H9 (cell line): ENCODE measurements at regions not wholly inside any gene's neighbourhood (a gene's known extent, or its start where the extent isn't known, plus 50 kb on each side); places are given as distances from the start of the nearest gene placed in this dataset.
A peak's percentile ranks its signal among the peaks of the same experiment; 100 is the strongest.

Experiments
- DNase-seq: peaks from one replicate; pipeline ENCODE4 v3.0.0-alpha.2; 2017
- H2AFZ ChIP-seq: one replicate; pipeline ENCODE4 v1.6.1; 2013; ENCODE audit warnings: mild to moderate bottlenecking, low read length, control low read depth, moderate library complexity
- H2AK5ac ChIP-seq: 2 replicates; pipeline ENCODE4 v1.6.1; 2013; ENCODE audit warnings: low read length, control low read depth, mixed read lengths; ENCODE audit not compliant: insufficient read length
- H2BK120ac ChIP-seq: one replicate; pipeline ENCODE4 v1.6.1; 2013; ENCODE audit warnings: low read depth, mild to moderate bottlenecking, low read length, control low read depth, inconsistent platforms; ENCODE audit not compliant: poor library complexity, severe bottlenecking
- H2BK12ac ChIP-seq: 2 replicates; pipeline ENCODE4 v1.6.1; 2013; ENCODE audit warnings: low read length, control low read depth, mixed read lengths, low read depth; ENCODE audit not compliant: insufficient read length
- H2BK15ac ChIP-seq: 2 replicates; pipeline ENCODE4 v1.6.1; 2013; ENCODE audit warnings: low read depth, low read length, control low read depth
- H2BK20ac ChIP-seq: one replicate; pipeline ENCODE4 v1.6.1; 2013; ENCODE audit warnings: low read depth, mild to moderate bottlenecking, low read length, control low read depth, inconsistent platforms; ENCODE audit not compliant: poor library complexity, severe bottlenecking
- H2BK5ac ChIP-seq: 2 replicates; pipeline ENCODE4 v1.6.1; 2013; ENCODE audit warnings: low read length, control low read depth, mixed read lengths; ENCODE audit not compliant: insufficient read length
- H3K14ac ChIP-seq: 2 replicates; pipeline ENCODE4 v1.6.1; 2013; ENCODE audit warnings: low read length, control low read depth; ENCODE audit not compliant: insufficient read depth
- H3K18ac ChIP-seq: 2 replicates; pipeline ENCODE4 v1.6.1; 2013; ENCODE audit warnings: low read depth, mild to moderate bottlenecking, mixed read lengths, low read length, control low read depth; ENCODE audit not compliant: insufficient read length
- H3K23ac ChIP-seq: 2 replicates; pipeline ENCODE4 v1.6.1; 2013; ENCODE audit warnings: low read length, control low read depth, mixed read lengths, low read depth; ENCODE audit not compliant: insufficient read length
- H3K23me2 ChIP-seq: 2 replicates; pipeline ENCODE4 v1.6.1; 2013; ENCODE audit warnings: low read depth, mild to moderate bottlenecking, mixed read lengths, low read length, control low read depth; ENCODE audit not compliant: insufficient read length, poor library complexity, severe bottlenecking
- H3K27ac ChIP-seq: 2 replicates; pipeline ENCODE4 v1.5.1; 2013; ENCODE audit warnings: low read length, control low read depth, mixed read lengths, low read depth; ENCODE audit not compliant: insufficient read length
- H3K27me3 ChIP-seq: 2 replicates; pipeline ENCODE4 v1.6.1; 2013; ENCODE audit warnings: low read length, control low read depth, inconsistent platforms; ENCODE audit not compliant: insufficient read depth
- H3K4ac ChIP-seq: 2 replicates; pipeline ENCODE4 v1.6.1; 2013; ENCODE audit warnings: low read depth, mild to moderate bottlenecking, control low read depth, inconsistent platforms, low read length, moderate library complexity
- H3K4me1 ChIP-seq: 2 replicates; pipeline ENCODE4 v1.6.1; 2013; ENCODE audit warnings: low read length, control low read depth, inconsistent platforms; ENCODE audit not compliant: insufficient read depth
- H3K4me2 ChIP-seq: 2 replicates; pipeline ENCODE4 v1.6.1; 2013; ENCODE audit warnings: low read length, control low read depth, mixed read lengths; ENCODE audit not compliant: insufficient read length, insufficient read depth
- H3K56ac ChIP-seq: 2 replicates; pipeline ENCODE4 v1.6.1; 2013; ENCODE audit warnings: low read depth, mild to moderate bottlenecking, mixed read lengths, low read length, control low read depth; ENCODE audit not compliant: insufficient read length
- H3K79me1 ChIP-seq: 2 replicates; pipeline ENCODE4 v1.6.1; 2013; ENCODE audit warnings: low read depth, mild to moderate bottlenecking, moderate library complexity, low read length, control low read depth, inconsistent platforms; ENCODE audit not compliant: insufficient read depth, poor library complexity, severe bottlenecking
- H3K79me2 ChIP-seq: 2 replicates; pipeline ENCODE4 v1.6.1; 2013; ENCODE audit warnings: low read length, control low read depth, inconsistent platforms; ENCODE audit not compliant: insufficient read depth
- H3K9ac ChIP-seq: 2 replicates; pipeline ENCODE4 v1.6.1; 2013; ENCODE audit warnings: low read length, control low read depth, mixed read lengths; ENCODE audit not compliant: insufficient read length; ENCODE audit errors: extremely low read depth
- H3K9me3 ChIP-seq: one replicate; pipeline ENCODE4 v1.6.1; 2013; ENCODE audit warnings: low read depth, low read length, inconsistent platforms; ENCODE audit not compliant: control insufficient read depth
- H3T11ph ChIP-seq: one replicate; pipeline ENCODE4 v1.6.1; 2013; ENCODE audit warnings: mild to moderate bottlenecking, low read length, control low read depth, inconsistent platforms
- H4K20me1 ChIP-seq: one replicate; pipeline ENCODE4 v1.6.1; 2013; ENCODE audit not compliant: control insufficient read depth, insufficient read length, insufficient read depth
- H4K5ac ChIP-seq: 2 replicates; pipeline ENCODE4 v1.6.1; 2013; ENCODE audit warnings: low read depth, mild to moderate bottlenecking, mixed read lengths, low read length, control low read depth; ENCODE audit not compliant: insufficient read length
- H4K8ac ChIP-seq: replicated peaks from 2 replicates; pipeline ENCODE4 v1.6.1; 2013; ENCODE audit warnings: low read length, control low read depth, mixed read lengths, low read depth; ENCODE audit not compliant: insufficient read length
- H4K91ac ChIP-seq: 2 replicates; pipeline ENCODE4 v1.6.1; 2013; ENCODE audit warnings: low read depth, mild to moderate bottlenecking, moderate library complexity, mixed read lengths, low read length, control low read depth; ENCODE audit not compliant: insufficient read length
- H3K27ac Mint-ChIP-seq, 3 experiments: 2 replicates in 2 of 3; 3 replicates in 1 of 3; pipeline ENCODE4 v1.8.0; 2020 to 2021; ENCODE audit warnings: mixed read lengths in 3 of 3, mild to moderate bottlenecking in 1 of 3, moderate library complexity in 1 of 3
- H3K27me3 Mint-ChIP-seq: 2 replicates; pipeline ENCODE4 v1.8.0; 2021; ENCODE audit warnings: low read depth, mild to moderate bottlenecking, moderate library complexity, mixed read lengths
- H3K36me3 Mint-ChIP-seq, 3 experiments: 2 replicates in 2 of 3; 3 replicates in 1 of 3; pipeline ENCODE4 v1.8.0; 2020 to 2021; ENCODE audit warnings: low read depth in 3 of 3, mixed read lengths in 3 of 3; ENCODE audit not compliant: insufficient read depth in 1 of 3
- H3K4me1 Mint-ChIP-seq, 2 experiments: 2 replicates each; pipeline ENCODE4 v1.8.0; 2020; ENCODE audit warnings: mixed read lengths in 2 of 2
- H3K4me3 Mint-ChIP-seq, 2 experiments: 2 replicates in 1 of 2; 3 replicates in 1 of 2; pipeline ENCODE4 v1.8.0; 2020 to 2021; ENCODE audit warnings: mild to moderate bottlenecking in 2 of 2, mixed read lengths in 2 of 2, moderate library complexity in 1 of 2
- H3K9me3 Mint-ChIP-seq, 2 experiments: 2 replicates in 1 of 2; 3 replicates in 1 of 2; pipeline ENCODE4 v1.8.0; 2020; ENCODE audit warnings: mild to moderate bottlenecking in 2 of 2, mixed read lengths in 2 of 2, moderate library complexity in 1 of 2
- WGBS: extraction: QIAGEN DNeasy Blood & Tissue Kit; methylation state at CpG from one replicate; pipeline ENCODE4 v1.1.7; 2013; ENCODE audit warnings: missing lambda C conversion rate, low lambda C conversion rate, mixed read lengths; ENCODE audit not compliant: insufficient read length; ENCODE audit errors: extremely low coverage; 5-methylcytosine and 5-hydroxymethylcytosine counted together
- TF ChIP-seq, protein P1 (sequence below): fragments of 200-600 bp; sonication (generic); conservative IDR thresholded peaks from 3 replicates; pipeline ENCODE4 v1.8.0; 2021; ENCODE audit warnings: antibody characterized with exemption, mild to moderate bottlenecking

DNA sequence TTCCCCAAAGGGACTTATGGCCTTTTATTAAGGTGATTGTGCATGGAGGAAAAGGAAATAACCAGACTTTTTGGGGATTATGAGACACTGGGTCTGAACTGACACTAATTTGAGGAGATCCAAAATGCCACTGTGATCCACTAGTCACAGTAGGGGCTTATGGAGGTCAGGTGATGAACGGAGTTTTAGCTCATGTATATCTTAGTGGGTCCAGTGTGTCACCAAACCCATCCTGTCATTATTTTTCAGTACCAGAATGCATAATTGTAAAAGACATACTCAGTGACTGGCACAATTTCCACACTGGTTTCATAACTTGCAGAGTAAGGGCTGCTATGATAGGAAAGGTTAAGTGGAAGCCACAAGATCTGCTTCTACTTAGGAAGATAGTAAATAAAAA, 131.3 kb downstream of the RTL3 start:
- WGBS = no CpG with 5 or more reads among the region's 1 CpG

More for the DNA sequence above, 131.3 kb downstream of the RTL3 start:
- H3K4me2 ChIP-seq = no peak overlapping the region
- H3K27me3 Mint-ChIP-seq = no peaks in the 10 kb centered on the region
- H3K27me3 ChIP-seq = no peaks in the 10 kb centered on the region
- H3K4ac ChIP-seq = no peak overlapping the region
- H3K79me1 ChIP-seq = no peaks in the 10 kb centered on the region
- TF ChIP-seq, protein P1, sequence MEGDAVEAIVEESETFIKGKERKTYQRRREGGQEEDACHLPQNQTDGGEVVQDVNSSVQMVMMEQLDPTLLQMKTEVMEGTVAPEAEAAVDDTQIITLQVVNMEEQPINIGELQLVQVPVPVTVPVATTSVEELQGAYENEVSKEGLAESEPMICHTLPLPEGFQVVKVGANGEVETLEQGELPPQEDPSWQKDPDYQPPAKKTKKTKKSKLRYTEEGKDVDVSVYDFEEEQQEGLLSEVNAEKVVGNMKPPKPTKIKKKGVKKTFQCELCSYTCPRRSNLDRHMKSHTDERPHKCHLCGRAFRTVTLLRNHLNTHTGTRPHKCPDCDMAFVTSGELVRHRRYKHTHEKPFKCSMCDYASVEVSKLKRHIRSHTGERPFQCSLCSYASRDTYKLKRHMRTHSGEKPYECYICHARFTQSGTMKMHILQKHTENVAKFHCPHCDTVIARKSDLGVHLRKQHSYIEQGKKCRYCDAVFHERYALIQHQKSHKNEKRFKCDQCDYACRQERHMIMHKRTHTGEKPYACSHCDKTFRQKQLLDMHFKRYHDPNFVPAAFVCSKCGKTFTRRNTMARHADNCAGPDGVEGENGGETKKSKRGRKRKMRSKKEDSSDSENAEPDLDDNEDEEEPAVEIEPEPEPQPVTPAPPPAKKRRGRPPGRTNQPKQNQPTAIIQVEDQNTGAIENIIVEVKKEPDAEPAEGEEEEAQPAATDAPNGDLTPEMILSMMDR = no peak
- no peak overlapping the region for H2BK5ac ChIP-seq
- H4K5ac ChIP-seq = no peak overlapping the region
- H3T11ph ChIP-seq = no peak overlapping the region
- no peak for DNase-seq
- no peaks in the 10 kb centered on the region for H3K23me2 ChIP-seq
- peak overlapping the region in 1 of 3 experiments; percentile 84; a peak in 1 of 7 replicates for H3K27ac Mint-ChIP-seq
- peaks cover 0 to 6% (median 5%) of the 10 kb centered on the region in 3 experiments; a peak in 4 of 7 replicates for H3K36me3 Mint-ChIP-seq
- H2BK15ac ChIP-seq = no peak overlapping the region
- H4K91ac ChIP-seq = no peak overlapping the region
- H2BK12ac ChIP-seq = no peak overlapping the region
- H3K56ac ChIP-seq = no peak overlapping the region
- H3K9me3 ChIP-seq = peaks cover 38% of the 10 kb centered on the region
- H3K27ac ChIP-seq = no peak overlapping the region
- peaks cover 43 to 58% of the 10 kb centered on the region in 2 experiments for H3K9me3 Mint-ChIP-seq
- H2BK20ac ChIP-seq = no peak overlapping the region
- H3K4me1 Mint-ChIP-seq = peaks cover 10% of the 10 kb centered on the region in 2 experiments; a peak in 3 of 4 replicates
- no peaks in the 10 kb centered on the region for H3K4me1 ChIP-seq
- H3K18ac ChIP-seq = no peak overlapping the region
- no peak overlapping the region for H2AFZ ChIP-seq
- H3K14ac ChIP-seq = no peak overlapping the region
- no peaks in the 10 kb centered on the region for H4K20me1 ChIP-seq
- H3K9ac ChIP-seq = no peak overlapping the region
- no peaks in the 10 kb centered on the region for H3K79me2 ChIP-seq
- H4K8ac ChIP-seq = no peak overlapping the region
- no peak overlapping the region; a peak in 1 of 5 replicates for H3K4me3 Mint-ChIP-seq
- H3K23ac ChIP-seq = no peak overlapping the region
- no peak overlapping the region for H2AK5ac ChIP-seq
- no peak overlapping the region for H2BK120ac ChIP-seq
